SHP77 (cell line): ENCODE measurements at regions not wholly inside any gene's neighbourhood (a gene's known extent, or its start where the extent isn't known, plus 50 kb on each side); places are given as distances from the start of the nearest gene placed in this dataset.

Experiments used
- DNase-seq, 2 experiments: peaks; one replicate each; lab custom pipeline; 2025; lab: John Stamatoyannopoulos, UW

DNA sequence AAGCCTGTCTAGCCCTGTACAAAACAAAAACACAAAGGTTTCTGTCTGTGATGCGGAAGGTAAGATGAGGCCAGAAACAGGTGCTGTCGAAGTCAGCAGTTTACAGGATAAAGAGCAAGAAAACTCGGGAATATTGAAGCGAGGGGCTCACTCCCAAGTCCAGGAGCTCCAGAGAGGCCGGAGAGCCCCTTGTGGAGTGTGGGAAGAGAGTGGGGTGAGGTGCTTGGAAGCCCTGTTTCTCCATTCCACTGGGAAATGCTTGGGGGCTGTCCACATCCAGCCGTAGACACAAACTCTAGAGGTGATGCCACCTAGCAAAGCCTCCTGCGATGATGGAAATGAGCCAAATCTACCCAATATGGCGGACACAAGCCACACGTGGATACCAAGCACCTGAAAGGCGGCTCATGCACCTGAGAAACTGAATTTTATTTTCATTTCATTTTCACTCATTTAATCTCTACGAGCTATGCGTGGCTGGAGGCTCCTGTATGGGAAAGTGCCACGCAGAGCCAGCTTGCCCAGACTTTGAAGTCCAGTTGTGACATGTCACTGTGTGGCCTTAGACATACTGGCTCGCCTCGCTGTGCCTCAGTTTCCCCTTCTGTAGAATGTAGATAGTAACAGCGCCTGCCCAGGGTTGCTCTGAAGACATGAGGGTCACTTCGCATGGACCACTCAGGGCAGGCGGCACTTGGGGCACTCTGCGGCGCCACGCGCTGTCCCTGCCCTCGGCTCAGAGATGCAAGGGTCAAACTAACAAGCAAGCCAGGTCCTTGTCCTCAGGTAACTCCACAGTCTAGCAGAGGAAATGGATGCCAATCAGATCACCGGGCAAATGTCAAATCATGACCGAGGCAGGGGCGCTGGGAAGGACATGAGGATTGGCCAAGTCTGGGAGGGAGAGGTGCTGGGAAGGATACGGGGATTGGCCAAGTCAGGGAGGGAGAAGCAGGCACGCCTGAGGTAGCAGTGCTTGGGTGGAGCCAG is 684.7 kb downstream of the TBC1D22A start:
- DNase-seq = no peak

- no peak for DNase-seq
Observed at GRCh38 chr22:47446331-47446730, 683.9 kb downstream of the TBC1D22A start.

- no peak for DNase-seq
Observed at GRCh38 chr22:47445716-47446290, 683.4 kb downstream of the TBC1D22A start.

DNA sequence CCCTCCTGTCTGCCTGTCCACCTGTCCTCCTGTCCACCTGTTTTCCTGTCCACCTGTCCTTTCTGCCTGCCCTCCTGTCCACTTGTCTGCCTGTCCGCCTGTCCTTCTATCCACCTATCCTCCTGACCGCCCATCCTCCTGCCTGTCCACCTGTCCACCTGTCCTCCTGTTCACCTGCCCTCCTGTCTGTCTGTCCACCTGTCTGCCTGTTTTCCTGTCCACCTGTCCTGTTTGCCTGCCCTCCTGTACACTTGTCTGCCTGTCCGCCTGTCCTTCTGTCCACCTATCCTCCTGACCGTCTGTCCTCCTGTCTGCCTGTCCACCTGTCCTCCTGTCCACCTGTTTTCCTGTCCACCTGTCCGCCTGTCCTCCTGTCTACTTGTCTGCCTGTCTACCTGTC is 682.8 kb downstream of the TBC1D22A start:
- no peak for DNase-seq

DNA sequence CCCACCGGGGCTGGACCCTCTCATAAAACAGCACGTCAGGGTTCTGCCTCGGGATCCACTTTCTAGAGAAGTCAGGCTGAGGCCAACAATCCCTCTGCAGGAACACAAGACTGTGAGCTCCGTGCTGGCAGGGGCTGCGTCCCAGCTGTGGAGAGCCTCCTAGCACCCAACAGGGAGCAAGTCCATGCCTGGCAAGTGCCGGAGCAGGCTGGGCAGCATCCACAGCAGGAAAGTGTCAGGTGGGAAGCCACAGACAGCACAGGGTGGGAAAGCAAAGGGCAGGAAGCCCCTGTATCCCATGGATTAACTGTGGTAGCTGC is 682.3 kb downstream of the TBC1D22A start:
- DNase-seq = no peak

- no peak for DNase-seq
Observed at GRCh38 chr22:47443836-47444745, 681.6 kb downstream of the TBC1D22A start.

DNA sequence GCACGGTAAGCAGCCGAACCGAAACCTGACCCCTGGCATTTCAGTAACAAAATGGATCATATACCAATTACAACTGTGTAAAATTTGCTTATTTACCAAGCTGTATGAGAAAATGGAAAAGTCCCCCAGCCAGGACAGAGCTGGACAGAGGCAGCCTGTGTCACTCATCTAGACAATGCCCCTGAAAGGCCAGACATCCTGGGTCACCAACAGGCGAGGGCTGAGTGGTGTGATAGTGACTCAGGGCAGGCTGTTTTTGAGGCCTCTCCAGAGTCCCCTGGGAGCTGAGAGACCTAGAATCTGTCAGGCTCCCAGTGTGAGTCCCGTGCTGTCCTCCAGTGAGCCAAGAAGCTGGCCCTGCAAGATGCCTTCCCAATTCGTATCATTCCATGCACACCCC is 680.4 kb downstream of the TBC1D22A start:
- no peak for DNase-seq

DNA sequence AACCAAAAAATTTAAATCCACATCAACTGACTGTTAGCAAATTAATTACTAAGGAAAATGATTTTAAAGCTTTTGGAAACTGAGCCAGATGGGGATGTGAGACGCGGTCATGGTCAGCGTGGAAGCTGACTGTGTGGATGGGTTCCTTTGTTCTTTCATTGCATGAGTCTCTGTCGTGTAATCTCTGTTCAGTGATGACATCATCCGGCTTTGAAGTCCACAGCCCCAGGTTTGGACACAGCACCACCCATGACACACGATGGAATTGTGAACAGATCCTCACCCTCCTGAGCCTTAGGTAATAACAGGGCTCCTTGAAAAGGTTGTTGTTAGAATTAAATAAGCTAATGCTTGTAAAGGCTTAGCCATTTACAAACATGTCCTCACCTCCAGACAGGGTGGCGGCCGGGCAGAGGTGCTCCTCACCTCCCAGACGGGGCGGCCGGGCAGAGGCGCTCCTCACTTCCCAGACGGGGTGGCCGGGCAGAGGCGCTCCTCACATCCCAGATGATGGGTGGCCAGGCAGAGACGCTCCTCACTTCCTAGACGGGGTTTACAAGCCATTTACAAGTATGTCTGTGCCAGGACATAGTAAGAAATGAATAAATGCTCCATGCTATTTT is 677.3 kb downstream of the TBC1D22A start:
- DNase-seq = no peak

GRCh38 chr22:47437636-47438035 is 675.2 kb downstream of the TBC1D22A start:
- DNase-seq = no peak

DNA sequence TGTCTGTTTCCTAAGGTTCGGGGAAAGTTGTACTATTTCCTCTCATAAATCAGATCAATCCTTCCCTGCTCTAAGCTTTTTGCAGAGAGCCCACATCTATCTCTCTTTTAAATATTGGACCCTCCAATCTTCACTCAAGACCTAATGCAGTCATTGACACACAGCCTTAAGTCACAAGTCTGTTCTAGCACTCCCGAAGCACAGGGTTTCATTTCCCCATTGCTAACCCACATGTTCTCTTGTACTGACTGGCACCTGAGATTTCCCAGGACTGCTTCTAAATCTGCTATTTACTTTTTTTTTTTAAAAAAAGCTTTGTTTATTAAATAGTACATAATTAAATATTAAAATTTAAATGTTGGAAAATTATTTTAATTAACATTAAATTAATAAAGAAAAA is 674.7 kb downstream of the TBC1D22A start:
- DNase-seq = no peak

GRCh38 chr22:47435826-47436225 is 673.4 kb downstream of the TBC1D22A start:
- DNase-seq = no peak

- no peak for DNase-seq
Observed at GRCh38 chr22:47435204-47435487, 672.7 kb downstream of the TBC1D22A start.

- peak; percentile 57 to 73 for DNase-seq
Observed at GRCh38 chr22:47434336-47435203, 672.1 kb downstream of the TBC1D22A start.

GRCh38 chr22:47433627-47434026 is 671.2 kb downstream of the TBC1D22A start:
- no peak for DNase-seq

DNA sequence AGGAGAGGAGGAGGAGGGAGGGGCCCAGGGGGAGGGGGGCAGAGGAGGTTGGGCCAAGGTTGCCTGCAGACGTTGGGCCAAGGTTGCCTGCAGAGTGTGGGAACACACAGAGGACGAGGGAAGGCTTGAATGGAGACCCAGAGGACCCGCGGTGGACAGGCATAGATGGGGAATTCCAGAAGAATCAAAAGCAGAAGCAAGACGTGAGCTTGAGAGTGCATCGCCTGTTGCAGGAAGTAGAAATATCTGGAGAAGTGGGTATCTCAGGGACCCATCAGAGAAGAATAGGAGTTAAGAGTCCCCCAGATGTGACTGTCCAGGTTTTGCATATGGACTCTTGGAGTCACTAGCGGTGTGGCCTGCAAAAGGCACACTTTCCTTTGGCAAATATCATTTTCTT is 670.2 kb downstream of the TBC1D22A start:
- DNase-seq = no peak

DNA sequence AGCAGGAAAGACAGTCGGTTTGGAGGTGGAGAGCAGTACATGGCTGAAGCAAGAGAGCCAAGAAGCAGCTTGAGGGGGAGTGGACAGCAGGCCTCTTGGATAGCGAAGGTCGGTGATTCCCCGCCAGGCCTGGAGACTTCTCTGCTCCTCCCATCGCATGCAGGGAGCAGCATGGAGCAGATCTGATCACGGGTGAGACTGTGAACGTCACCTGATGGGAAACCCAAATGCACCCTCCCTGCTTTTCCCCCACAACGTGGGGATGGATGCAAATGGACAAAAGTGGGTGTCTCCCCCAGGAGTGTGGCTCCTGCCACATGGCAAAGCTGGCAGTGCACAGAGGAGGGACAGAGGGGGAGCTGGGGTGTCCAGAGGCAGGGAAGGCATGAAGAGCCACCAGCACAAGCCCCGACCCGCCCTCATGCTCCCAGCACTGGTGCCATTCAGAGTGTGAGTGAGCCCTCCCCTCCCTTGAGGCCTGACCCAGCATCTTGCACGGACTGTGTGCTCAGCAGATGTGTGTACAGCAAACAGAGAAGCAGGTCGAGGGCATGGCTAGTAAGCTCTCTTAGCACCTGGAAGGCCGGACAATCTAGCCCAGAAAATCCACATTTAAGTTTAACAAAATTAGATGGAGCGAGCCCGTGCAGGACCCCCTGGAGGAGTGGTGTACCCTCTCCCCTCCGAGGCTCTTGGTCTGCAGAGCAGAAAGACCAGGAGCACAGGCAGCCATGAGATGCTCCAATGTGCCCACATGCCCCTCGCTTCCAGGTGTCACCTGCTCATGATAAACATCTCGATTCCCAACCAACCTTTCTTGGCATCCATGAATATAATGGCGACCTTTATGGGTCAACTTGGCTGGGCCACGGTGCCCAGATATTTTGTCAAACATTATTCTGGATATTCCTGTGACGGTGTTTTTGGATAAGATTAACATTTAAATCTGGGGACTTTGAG is 661.7 kb downstream of the TBC1D22A start:
- DNase-seq = no peak

GRCh38 chr22:47423266-47423665 is 660.8 kb downstream of the TBC1D22A start:
- DNase-seq = no peak

GRCh38 chr22:47422736-47423135 is 660.3 kb downstream of the TBC1D22A start:
- no peak for DNase-seq

- no peak for DNase-seq
Observed at GRCh38 chr22:47421846-47422245, 659.4 kb downstream of the TBC1D22A start.

DNA sequence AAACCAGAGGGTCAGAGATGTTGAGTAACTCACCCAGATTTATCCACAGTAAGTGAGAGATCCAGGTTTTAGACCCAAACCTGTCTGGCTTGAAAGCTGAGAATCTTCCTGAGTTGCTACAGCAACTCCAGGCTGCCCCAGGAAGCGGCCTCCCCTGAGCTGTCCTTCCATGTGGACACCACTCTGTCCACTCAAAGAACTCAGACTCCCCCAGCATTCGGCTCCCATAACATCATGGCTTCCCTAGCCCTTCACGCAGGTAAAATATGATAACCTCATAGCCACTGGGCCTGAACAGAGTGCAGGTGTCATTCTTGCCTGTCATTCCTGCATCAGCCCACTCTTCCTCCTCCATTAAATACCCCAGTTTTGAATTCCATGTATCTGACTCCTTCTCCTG is 657.8 kb downstream of the TBC1D22A start:
- no peak for DNase-seq
